GM18951 (cell line): ENCODE measurements at regions not wholly inside any gene's neighbourhood (a gene's known extent, or its start where the extent isn't known, plus 50 kb on each side); places are given as distances from the start of the nearest gene placed in this dataset.

Experiments
- POLR2A ChIP-seq: IDR thresholded peaks from 4 replicates; pipeline ENCODE4 v1.6.1; 2011; ENCODE audit warnings: mild to moderate bottlenecking; ENCODE audit not compliant: insufficient read length, insufficient read depth; ENCODE audit errors: extremely low read depth
- in situ Hi-C: fragments of 300-500 bp; cut with MboI; formaldehyde crosslinking; loops from one replicate; pipeline ENCODE4 v1.12.0; 2022; ENCODE audit warnings: low sequenced_read_pairs, mixed read lengths, inconsistent platforms; ENCODE audit not compliant: unreplicated experiment

GRCh38 chr5:5704352-5704751 lies 281.9 kb downstream of the ICE1 start:
- no peak for TF ChIP-seq POLR2A
- in situ Hi-C loops = no loop called here

DNA sequence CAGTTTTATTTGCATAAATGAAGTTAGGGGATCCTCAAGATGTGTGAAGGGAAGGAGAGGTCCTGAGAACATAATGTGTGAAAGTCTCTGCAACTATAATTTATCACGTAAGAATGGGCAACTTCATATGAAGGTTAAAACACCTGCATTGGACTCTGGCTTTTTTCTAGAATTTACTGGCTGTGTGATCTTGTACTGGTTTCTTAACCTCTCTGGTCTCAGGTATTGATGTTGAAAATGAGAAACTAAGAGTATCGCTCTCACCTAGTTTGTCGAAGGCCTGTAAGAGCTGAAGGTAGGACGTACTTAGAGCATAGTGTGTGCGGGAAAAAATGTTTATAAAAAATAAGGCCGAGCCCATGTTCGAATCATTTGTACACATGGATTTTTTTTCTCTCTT lies 280.5 kb downstream of the ICE1 start:
- in situ Hi-C loops = no loop called here
- TF ChIP-seq POLR2A = no peak

DNA sequence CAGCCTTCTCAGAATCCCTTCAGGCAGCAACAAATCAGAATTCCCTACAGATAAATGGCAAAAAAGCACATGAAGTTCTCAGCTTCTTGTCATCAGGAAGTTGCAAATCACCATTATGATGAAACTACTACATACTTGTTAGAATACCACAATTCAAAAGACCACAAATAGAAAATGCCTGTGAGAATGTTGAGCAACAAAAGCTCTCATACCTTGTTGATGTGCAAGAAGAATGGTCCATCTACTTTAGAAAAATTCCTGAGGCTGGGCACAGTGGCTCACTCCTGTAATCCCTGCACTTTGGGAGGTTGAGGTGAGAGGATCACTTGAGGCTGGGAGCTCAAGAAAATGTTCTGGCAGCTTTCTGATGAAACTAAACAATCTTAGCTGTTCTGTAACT lies 278.1 kb downstream of the ICE1 start:
- in situ Hi-C loops = no loop called here
- no peak for TF ChIP-seq POLR2A

DNA sequence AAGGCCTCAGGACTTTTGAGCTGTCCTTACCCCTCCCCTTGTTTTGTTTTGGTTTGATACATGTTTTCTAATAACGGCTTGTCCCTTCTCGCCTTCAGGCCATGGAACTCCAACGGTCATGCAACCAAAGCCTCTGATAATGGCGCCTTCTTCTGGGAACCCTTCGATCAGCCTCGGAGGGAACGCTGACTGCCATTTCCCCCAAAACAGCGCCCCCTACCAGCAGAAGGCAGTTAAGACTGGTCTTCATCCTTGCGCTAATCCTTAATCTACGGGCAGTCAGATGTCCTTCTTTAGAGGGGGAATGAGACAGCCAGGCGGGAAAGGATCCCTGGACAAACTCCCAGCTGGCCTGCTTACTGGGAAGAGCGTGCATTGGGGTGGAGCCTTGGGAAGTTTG lies 276.6 kb downstream of the ICE1 start:
- in situ Hi-C loops = no loop called here
- no peak for TF ChIP-seq POLR2A

DNA sequence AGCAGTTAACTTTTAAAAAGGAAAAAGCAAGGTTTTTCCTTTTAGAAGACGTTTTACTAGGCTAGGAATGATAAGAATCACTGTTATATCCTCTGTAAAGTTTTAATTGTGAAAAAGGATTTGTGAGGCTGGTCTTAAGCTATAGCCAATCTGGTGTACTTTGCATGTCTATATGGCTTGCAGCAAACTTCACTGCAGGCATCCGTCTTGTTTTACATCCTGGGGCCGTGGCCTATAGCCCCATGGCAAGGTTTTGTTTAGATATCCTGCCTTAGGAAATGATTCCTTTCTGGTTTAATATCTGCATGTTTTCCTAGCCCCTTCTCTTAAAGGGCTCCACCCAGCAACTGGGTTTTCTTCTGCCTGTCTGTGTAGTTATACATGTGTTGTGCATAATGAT lies 272.8 kb downstream of the ICE1 start:
- TF ChIP-seq POLR2A = no peak
- in situ Hi-C loops = no loop called here

GRCh38 chr5:5688925-5689310 lies 266.4 kb downstream of the ICE1 start:
- in situ Hi-C loops = no loop called here
- TF ChIP-seq POLR2A = no peak

GRCh38 chr5:5688194-5688924 lies 265.9 kb downstream of the ICE1 start:
- no peak for TF ChIP-seq POLR2A
- in situ Hi-C loops = no loop called here

GRCh38 chr5:5687113-5687512 lies 264.6 kb downstream of the ICE1 start:
- no peak for TF ChIP-seq POLR2A
- in situ Hi-C loops = no loop called here

- in situ Hi-C loops = no loop called here
- TF ChIP-seq POLR2A = no peak
These were observed 263.9 kb downstream of the ICE1 start for GRCh38 chr5:5686356-5686755.

DNA sequence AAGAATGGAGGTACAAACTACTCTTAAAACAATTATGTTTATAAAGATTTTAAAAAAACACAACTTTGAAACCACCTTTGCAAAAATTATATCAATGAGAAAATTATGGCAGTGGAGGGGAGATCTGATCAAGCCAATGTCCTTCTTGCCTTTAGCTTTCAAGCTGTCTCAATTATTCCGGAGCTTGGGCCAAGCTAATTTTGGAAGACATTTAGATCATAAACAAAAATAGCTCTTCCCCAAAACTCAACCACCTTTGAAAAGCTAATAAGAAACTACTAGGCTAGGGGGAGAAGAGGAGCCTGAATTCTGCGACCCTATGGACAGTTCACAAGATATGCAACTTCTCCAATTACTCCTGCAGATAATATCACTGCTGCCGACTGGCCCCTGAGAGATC lies 263.3 kb downstream of the ICE1 start:
- in situ Hi-C loops = no loop called here
- no peak for TF ChIP-seq POLR2A

DNA sequence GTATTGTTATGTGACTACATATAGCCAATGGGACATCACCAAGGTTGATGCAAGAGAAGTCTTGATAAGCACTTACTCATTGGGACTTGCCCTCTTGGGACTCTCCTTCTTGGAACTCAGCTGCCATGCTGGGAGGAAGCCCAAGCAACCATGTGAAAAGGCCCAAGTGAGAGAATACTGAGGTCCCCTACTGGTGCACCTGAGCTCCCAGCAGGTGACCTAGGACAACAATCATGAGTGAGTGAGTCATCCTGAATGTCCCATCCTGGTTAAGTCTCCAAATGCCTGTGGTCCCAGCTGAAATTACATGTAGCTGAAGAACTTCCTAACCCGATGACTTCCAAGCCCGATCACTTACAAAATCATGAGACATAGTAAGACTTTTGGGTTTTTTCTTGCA lies 260.7 kb downstream of the ICE1 start:
- in situ Hi-C loops = no loop called here
- TF ChIP-seq POLR2A = no peak

DNA sequence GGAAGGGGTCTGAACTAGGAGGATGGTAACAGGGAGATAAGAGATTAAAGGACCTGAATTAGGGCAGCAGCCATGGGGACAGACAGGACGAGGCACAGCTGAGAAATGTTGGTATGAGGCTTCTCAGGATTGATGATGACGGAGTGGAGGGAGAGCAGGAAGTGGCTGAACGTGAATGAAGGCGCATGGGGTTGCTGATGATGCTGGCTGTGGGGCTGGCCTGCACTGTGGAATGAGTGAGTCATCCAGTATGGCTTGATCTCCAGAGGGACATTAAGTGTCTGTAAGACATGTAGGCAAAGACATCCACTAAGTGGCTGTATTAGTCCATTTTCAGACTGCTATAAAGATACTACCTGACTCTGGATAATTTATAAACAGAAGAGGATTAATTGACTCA lies 256.4 kb downstream of the ICE1 start:
- no peak for TF ChIP-seq POLR2A
- in situ Hi-C loops = no loop called here

DNA sequence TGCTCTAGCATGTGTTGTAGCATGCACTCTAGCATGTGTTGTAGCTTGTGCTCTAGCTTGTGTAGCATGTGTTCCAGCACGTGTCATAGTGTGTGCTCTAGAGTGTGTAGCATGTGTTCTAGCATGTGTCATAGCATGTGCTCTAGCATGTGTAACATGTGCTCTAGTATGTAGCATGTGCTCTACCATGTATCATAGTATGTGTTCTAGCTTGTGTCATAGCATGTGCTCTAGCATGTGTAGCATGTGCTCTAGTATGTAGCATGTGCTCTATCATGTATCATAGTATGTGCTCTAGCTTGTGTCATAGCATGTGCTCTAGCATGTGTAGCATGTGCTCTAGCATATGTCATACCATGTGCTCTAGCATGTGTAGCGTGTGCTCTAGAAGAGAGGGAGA lies 255.3 kb downstream of the ICE1 start:
- no peak for TF ChIP-seq POLR2A
- in situ Hi-C loops = no loop called here

DNA sequence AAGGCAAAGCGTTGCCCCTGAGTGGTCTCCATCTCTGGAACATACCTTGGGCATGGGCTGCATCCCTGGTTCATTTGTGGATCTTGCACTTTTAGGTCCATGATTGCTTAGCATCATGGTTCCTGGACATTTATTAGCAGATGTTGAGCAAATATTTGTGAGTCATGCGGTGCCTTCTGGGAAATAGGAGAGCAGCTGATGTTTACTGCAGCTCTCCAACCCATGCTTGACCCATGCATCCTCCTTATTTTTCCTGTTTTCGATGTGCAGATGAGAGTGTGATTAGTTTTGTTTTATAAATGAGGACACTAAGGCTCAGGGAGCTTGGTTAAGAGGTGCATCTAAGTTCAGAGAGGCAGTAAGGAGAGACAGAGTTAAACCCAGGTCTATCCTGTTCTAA lies 253.7 kb downstream of the ICE1 start:
- in situ Hi-C loops = no loop called here

GRCh38 chr5:5675511-5675910 lies 253.0 kb downstream of the ICE1 start:
- TF ChIP-seq POLR2A = no peak
- in situ Hi-C loops = no loop called here

More for the DNA sequence above, 253.7 kb downstream of the ICE1 start:
- no peak for TF ChIP-seq POLR2A
